ENCODE measurements at regions not wholly inside any gene's neighbourhood (a gene's known extent, or its start where the extent isn't known, plus 50 kb on each side); places are given as distances from the start of the nearest gene placed in this dataset.

DNA sequence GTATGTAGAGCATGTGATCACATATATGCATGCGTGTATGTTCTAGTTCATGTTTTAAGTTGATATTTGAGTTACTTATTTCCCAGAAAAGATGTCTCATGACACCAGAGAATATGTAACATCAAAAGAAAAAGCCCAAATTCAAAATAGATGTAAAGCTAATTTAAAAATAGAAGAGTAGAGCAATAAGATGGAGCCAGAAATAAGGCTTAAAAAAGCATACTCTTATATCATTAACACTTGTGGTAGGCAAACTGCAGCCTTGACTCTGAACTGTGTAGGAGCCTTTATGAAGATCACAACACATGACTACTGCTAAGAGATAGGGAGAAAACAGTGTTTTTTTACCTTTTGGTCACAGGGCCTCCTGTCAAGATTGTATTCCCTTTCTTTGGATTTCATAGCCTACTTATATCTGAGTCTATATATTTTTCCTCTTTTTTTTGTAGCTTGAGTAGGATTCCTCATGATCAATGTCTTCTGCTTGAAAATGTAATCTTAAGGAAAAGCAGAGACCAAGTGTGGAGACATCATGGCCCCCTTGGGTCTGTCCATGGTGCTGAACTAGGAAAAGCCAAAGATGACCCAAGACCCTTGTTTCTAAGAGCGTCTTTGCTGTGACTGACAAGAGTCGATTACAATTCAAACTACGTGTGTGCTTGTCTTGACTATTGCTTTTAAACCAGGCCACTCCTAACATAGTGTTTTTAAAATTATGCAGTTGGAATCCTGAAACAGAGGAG lies 390.4 kb downstream of the SHISA9 start:
- DNase-seq (ENCODE audit: low read depth): no peak

GRCh38 chr16:13296206-13296605 lies 394.8 kb downstream of the SHISA9 start:
- DNase-seq (ENCODE audit: low read depth): no peak

GRCh38 chr16:13298666-13299065 lies 397.3 kb downstream of the SHISA9 start:
- no peak for DNase-seq (ENCODE audit: low read depth)

GRCh38 chr16:13300066-13300840 lies 398.9 kb downstream of the SHISA9 start:
- DNase-seq (ENCODE audit: low read depth): no peak

DNA sequence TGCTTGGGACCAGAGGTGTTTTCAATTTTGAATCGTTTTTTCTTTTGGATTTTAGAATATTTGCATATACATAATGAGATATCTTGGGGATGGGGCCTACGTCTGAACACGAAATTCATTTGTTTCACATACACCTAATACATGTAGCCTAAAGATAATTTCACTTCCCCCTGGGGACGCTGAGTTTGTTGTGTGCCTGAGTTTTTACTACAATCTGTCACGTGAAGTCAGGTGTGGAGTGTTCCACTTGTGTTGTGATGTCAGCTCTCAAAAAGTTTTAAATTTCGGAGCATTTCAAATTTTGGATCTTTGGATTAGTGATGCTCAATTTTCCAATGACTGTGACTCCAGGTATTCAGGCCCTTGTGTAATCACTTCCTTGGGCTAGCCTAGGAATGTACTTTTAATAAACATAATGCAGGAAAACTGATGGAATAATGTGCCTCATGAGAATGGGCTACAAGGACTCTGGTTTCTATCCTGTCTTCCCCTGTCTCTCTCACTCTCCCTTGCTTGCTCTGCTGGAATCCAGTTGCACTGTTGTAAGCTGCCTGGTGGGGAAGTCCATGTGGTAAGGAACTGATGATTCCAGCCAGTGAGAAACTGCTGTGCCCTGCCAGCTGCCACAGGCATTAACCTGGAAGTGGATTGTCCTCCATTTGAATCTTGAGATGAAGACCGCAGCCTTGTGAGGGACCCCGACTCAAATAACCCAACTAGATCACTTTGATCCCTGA lies 403.8 kb downstream of the SHISA9 start:
- no peak for DNase-seq (ENCODE audit: low read depth)

- no peak for DNase-seq (ENCODE audit: low read depth)
Measured at GRCh38 chr16:13306161-13306995, 405.0 kb downstream of the SHISA9 start.

GRCh38 chr16:13307255-13307654 lies 405.9 kb downstream of the SHISA9 start:
- DNase-seq (ENCODE audit: low read depth): no peak

- no peak for DNase-seq (ENCODE audit: low read depth)
Measured at GRCh38 chr16:13307851-13308250, 406.5 kb downstream of the SHISA9 start.

GRCh38 chr16:13312063-13312462 lies 410.7 kb downstream of the SHISA9 start:
- DNase-seq (ENCODE audit: low read depth): no peak

DNA sequence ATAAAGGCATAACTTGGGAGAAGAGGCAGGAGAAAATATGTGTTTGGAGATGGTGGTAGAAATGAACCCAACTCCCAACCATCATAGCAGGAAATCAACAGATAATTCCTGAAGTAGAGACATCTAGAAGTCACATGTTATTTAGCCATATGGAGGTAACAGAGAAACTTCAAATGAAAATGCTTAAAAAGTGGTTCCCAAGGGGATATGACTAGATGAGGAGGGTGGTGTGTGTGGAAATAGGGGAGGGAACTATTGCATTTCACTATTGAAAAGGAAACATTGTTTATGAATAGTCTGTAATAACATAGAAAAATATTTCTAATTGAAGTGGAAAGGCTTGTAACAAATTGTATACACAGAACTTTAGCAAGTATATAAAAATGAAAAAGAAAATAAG lies 412.0 kb downstream of the SHISA9 start:
- no peak for DNase-seq (ENCODE audit: low read depth)

GRCh38 chr16:13314633-13315032 lies 413.2 kb downstream of the SHISA9 start:
- no peak for DNase-seq (ENCODE audit: low read depth)

- no peak for DNase-seq (ENCODE audit: low read depth)
Measured at GRCh38 chr16:13315642-13316427, 414.4 kb downstream of the SHISA9 start.

DNA sequence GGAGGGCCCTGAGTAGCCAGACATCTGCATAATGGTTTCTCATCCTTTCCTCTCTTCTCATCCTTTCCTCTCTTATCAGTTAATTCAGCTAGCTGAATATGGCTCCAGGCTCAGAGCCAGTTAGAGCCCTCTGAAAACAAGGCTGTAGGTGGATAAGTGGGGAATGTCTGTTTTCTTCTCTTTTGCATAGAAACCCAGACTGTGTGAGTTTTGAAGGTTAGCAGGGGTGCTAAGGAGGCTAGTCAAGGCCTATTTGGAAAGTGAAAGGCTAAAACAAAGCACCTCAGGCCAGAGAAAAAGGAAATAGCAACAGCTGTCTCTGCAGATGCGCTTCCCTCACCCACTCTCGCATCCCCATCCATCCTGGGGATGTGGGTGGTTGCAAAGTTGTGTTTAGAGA lies 420.9 kb downstream of the SHISA9 start:
- DNase-seq (ENCODE audit: low read depth): no peak

GRCh38 chr16:13324851-13325250 lies 423.5 kb downstream of the SHISA9 start:
- no peak for DNase-seq (ENCODE audit: low read depth)

- DNase-seq (ENCODE audit: low read depth): no peak
Measured at GRCh38 chr16:13325396-13325795, 424.0 kb downstream of the SHISA9 start.

GRCh38 chr16:13331918-13332317 lies 430.5 kb downstream of the SHISA9 start:
- DNase-seq (ENCODE audit: low read depth): no peak

- DNase-seq (ENCODE audit: low read depth): no peak
Measured at GRCh38 chr16:13332713-13333255, 431.4 kb downstream of the SHISA9 start.

GRCh38 chr16:13333336-13333735 lies 431.9 kb downstream of the SHISA9 start:
- no peak for DNase-seq (ENCODE audit: low read depth)

DNA sequence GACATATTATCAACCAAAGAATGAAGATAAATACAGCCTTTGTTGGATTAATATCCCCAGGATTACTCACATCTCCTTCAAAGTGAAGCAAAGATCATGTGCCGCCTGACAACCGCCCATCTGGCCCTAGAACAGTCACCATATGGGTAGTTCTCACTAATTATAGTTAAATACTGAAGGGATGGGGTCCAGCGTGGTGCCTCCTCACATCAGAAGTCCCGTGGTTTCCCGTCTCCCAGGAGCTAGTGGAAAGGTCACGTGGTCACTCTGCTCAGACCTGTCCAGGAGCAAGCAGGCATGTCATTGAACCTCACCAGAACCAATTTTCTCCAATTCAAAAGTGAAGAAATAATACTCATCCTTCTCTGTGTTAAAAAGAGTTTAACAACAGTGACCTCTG lies 434.5 kb downstream of the SHISA9 start:
- DNase-seq (ENCODE audit: low read depth): no peak

GRCh38 chr16:13336335-13336734 lies 434.9 kb downstream of the SHISA9 start:
- no peak for DNase-seq (ENCODE audit: low read depth)

Measured in activated T-cell treated with anti-CD3 and anti-CD28 coated beads for 24 hours (primary cell).